Stomach smooth muscle (tissue), 2 donors: ENCODE measurements at regions not wholly inside any gene's neighbourhood (a gene's known extent, or its start where the extent isn't known, plus 50 kb on each side); places are given as distances from the start of the nearest gene placed in this dataset.
"Not testable (repeated sequence)": the region's sequence is repeated elsewhere in the genome, so short reads cannot be mapped to it uniquely, and the experiment has no call there.

Source experiments
- H3K27ac ChIP-seq: one replicate; pipeline ENCODE4 v1.7.0; 2013; ENCODE audit warnings: mild to moderate bottlenecking, low read length, inconsistent platforms
- H3K27me3 ChIP-seq, 2 donors: one replicate each; pipeline ENCODE4 v1.7.0; 2013; ENCODE audit warnings: low read length in 2 of 2; ENCODE audit not compliant: insufficient read depth in 2 of 2, control insufficient read depth in 1 of 2
- H3K36me3 ChIP-seq, 2 donors: one replicate each; pipeline ENCODE4 v1.7.0; 2013; ENCODE audit warnings: low read length in 2 of 2; ENCODE audit not compliant: control insufficient read depth in 2 of 2, insufficient read depth in 2 of 2
- H3K4me1 ChIP-seq: one replicate; pipeline ENCODE4 v1.7.0; 2013; ENCODE audit warnings: low read length; ENCODE audit not compliant: control insufficient read depth, insufficient read depth
- H3K4me3 ChIP-seq, 2 donors: one replicate each; pipeline ENCODE4 v1.7.0; 2013; ENCODE audit warnings: low read length in 2 of 2
- H3K9ac ChIP-seq, 2 donors: one replicate each; pipeline ENCODE4 v1.7.0; 2013; ENCODE audit warnings: low read length in 2 of 2, mild to moderate bottlenecking in 1 of 2
- H3K9me3 ChIP-seq, 2 donors: one replicate each; pipeline ENCODE4 v1.7.0; 2013; ENCODE audit warnings: low read length in 2 of 2; ENCODE audit not compliant: control insufficient read depth in 2 of 2
- donor health status: healthy.
- donor health status: Pancreatic carcinoma.

- Histone ChIP-seq H3K27ac (no peak overlapping the region), H3K27me3 (no peaks in the 10 kb centered on the region), H3K9ac (no peak overlapping the region), H3K4me1 (no peaks in the 10 kb centered on the region), H3K36me3 (no peaks in the 10 kb centered on the region), H3K9me3 (no peaks in the 10 kb centered on the region), H3K4me3 (no peak overlapping the region)
Observed at GRCh38 chr14:21796916-21797315, 123.3 kb upstream of the OR4E1 start.

GRCh38 chr14:21795456-21795855, 121.8 kb upstream of the OR4E1 start:
- Histone ChIP-seq H3K4me1 (no peaks in the 10 kb centered on the region), H3K27me3 (no peaks in the 10 kb centered on the region), H3K4me3 (no peak overlapping the region), H3K36me3 (no peaks in the 10 kb centered on the region), H3K27ac (no peak overlapping the region), H3K9me3 (no peaks in the 10 kb centered on the region), H3K9ac (no peak overlapping the region)

- H3K9ac ChIP-seq, result no peak overlapping the region
Observed at GRCh38 chr14:21791749-21792148, 118.1 kb upstream of the OR4E1 start.

GRCh38 chr14:21788687-21789086, 115.1 kb upstream of the OR4E1 start:
- H3K9ac ChIP-seq, H3K4me1 ChIP-seq, H3K36me3 ChIP-seq, H3K9me3 ChIP-seq, H3K27me3 ChIP-seq, H3K27ac ChIP-seq, H3K4me3 ChIP-seq: not testable (repeated sequence)

More at GRCh38 chr14:21791749-21792148, 118.1 kb upstream of the OR4E1 start:
- Histone ChIP-seq H3K4me1 (no peaks in the 10 kb centered on the region), H3K27ac (no peak overlapping the region), H3K4me3 (no peak overlapping the region), H3K9me3 (no peaks in the 10 kb centered on the region), H3K36me3 (no peaks in the 10 kb centered on the region), H3K27me3 (no peaks in the 10 kb centered on the region)

DNA sequence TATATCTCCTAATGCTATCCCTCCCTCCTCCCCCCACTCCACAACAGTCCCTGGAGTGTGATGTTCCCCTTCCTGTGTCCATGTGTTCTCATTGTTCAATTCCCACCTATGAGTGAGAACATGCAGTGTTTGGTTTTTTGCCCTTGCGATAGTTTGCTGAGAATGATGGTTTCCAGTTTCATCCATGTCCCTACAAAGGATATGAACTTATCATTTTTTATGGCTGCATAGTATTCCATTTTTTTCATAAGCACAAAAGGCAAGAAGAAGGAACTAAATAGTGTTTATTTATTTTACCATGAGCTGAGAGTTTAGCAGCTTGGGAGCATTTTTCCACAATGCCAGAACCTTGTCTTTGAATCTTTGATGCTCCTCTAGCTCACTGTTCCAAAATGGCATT, 113.6 kb upstream of the OR4E1 start:
- not testable (repeated sequence) for H3K27ac ChIP-seq, H3K4me3 ChIP-seq, H3K9me3 ChIP-seq, H3K9ac ChIP-seq, H3K27me3 ChIP-seq, H3K36me3 ChIP-seq, H3K4me1 ChIP-seq

- Histone ChIP-seq H3K36me3 (no peaks in the 10 kb centered on the region), H3K9me3 (no peaks in the 10 kb centered on the region), H3K9ac (no peak overlapping the region), H3K27me3 (peaks cover 0 to 2% of the 10 kb centered on the region in 2 donors), H3K4me1 (no peaks in the 10 kb centered on the region), H3K27ac (no peak overlapping the region), H3K4me3 (no peak overlapping the region)
Observed at GRCh38 chr14:21781543-21781942, 107.9 kb upstream of the OR4E1 start.

GRCh38 chr14:21780429-21781084, 106.9 kb upstream of the OR4E1 start:
- H3K27ac ChIP-seq, result no peak overlapping the region
- no peak overlapping the region for H3K9ac ChIP-seq
- H3K4me3 ChIP-seq, result no peak overlapping the region
- peaks cover 0 to 2% of the 10 kb centered on the region in 2 donors for H3K27me3 ChIP-seq
- H3K36me3 ChIP-seq, result no peaks in the 10 kb centered on the region
- H3K4me1 ChIP-seq, result no peaks in the 10 kb centered on the region
- H3K9me3 ChIP-seq, result no peaks in the 10 kb centered on the region

DNA sequence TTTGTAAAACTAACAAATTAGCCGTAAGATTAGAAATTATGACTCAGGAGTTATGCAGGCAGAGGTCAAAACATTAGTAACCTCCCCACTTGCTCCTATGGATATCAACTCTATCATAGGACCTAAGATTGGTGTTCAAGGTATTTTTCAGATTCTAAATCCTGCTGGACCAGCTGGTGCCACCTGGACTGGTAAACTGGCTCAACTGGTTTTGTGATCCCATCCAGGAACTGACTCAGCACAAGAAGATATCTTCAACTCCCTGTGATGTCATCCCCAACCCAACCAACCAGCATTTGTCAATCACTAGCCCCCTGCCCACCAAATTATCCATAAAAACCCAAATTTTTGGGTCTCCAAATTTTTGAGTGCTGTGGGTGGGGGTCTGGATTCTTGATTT, 98.1 kb upstream of the OR4E1 start:
- no peak overlapping the region for H3K27ac ChIP-seq
- no peaks in the 10 kb centered on the region for H3K36me3 ChIP-seq

DNA sequence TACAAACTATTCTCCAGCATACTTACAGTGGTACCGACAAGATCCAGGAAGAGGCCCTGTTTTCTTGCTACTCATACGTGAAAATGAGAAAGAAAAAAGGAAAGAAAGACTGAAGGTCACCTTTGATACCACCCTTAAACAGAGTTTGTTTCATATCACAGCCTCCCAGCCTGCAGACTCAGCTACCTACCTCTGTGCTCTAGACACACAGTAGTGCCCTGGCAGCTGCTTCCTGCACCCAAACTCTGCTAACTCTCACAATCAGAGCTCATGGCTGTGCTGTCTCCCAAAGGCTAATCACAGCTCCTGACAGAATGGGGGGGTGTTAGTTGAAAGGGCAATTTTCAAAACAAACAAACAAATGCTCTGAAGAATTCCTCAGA, 95.2 kb upstream of the OR4E1 start:
- no peaks in the 10 kb centered on the region for H3K4me1 ChIP-seq
- no peaks in the 10 kb centered on the region for H3K9me3 ChIP-seq
- H3K36me3 ChIP-seq, result no peaks in the 10 kb centered on the region
- H3K9ac ChIP-seq, result no peak overlapping the region
- no peaks in the 10 kb centered on the region for H3K27me3 ChIP-seq
- no peak overlapping the region for H3K4me3 ChIP-seq
- no peak overlapping the region for H3K27ac ChIP-seq

More for the DNA sequence above, 98.1 kb upstream of the OR4E1 start:
- Histone ChIP-seq H3K9me3 (no peaks in the 10 kb centered on the region), H3K4me3 (no peak overlapping the region), H3K9ac (no peak overlapping the region), H3K4me1 (no peaks in the 10 kb centered on the region), H3K27me3 (no peaks in the 10 kb centered on the region)

DNA sequence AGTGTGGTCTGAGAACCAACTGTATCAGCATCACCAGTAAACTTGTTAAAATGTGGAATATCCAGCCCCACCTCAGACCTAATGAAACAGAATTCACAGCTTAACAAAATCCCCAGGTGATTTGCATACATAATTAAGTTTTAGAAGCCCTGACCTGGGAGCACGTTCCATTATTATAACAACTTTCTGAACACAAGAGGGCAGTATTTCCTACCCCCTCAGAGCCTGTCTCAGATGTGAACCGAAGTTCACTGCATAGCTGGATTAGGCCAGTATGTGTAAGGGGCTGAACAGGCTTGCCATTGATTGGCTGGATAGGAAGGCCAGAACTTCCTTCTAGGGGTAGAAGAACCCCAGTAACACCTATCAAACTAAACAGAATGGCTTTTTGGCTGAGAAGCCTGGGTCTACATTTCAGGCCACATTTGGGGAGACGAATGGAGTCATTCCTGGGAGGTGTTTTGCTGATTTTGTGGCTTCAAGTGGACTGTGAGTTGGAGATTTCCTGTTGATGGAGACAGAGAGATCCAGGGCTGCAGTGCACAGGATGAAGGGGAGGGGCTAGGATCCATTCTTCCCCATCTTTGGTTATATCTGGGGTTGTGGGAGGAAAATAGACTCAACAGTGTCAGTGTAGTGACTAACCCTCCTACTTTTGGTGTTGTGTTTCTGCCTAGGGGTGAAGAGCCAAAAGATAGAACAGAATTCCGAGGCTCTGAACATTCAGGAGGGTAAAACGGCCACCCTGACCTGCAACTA, 94.7 kb upstream of the OR4E1 start:
- no peaks in the 10 kb centered on the region for H3K27me3 ChIP-seq
- no peak overlapping the region for H3K9ac ChIP-seq
- H3K4me3 ChIP-seq, result no peak overlapping the region
- H3K9me3 ChIP-seq, result no peaks in the 10 kb centered on the region
- H3K36me3 ChIP-seq, result no peaks in the 10 kb centered on the region
- no peaks in the 10 kb centered on the region for H3K4me1 ChIP-seq
- no peak overlapping the region for H3K27ac ChIP-seq

DNA sequence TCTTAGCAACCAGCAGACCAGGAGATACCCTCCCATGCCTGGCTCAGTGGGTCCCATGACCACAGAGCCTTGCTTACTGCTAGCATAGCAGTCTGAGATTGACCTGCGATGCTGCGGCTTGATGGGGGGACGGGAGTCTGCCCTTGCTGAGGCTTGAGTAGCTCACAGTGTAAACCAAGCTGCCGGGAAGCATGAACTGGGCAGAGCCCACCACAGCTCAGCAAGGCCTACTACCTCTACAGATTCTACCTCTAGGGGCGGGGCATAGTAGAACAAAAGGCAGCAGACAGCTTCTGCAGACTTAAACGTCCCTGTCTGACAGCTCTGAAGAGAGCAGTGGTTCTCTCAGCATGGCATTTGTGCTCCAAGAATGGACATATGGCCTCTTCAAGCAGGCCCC, 86.7 kb upstream of the OR4E1 start:
- H3K36me3 ChIP-seq, H3K27me3 ChIP-seq, H3K27ac ChIP-seq, H3K4me3 ChIP-seq, H3K9ac ChIP-seq, H3K4me1 ChIP-seq, H3K9me3 ChIP-seq: not testable (repeated sequence)
